HG02623 (cell line): ENCODE measurements at regions not wholly inside any gene's neighbourhood (a gene's known extent, or its start where the extent isn't known, plus 50 kb on each side); places are given as distances from the start of the nearest gene placed in this dataset.

Experiments
- ATAC-seq: cut with Tn5 transposase; IDR thresholded peaks from one replicate; pipeline ENCODE4 v1.9.1; 2021; ENCODE audit warnings: moderate library complexity; ENCODE audit not compliant: unreplicated experiment

- ATAC-seq = no peak
Measured at GRCh38 chr2:33766175-33766574, 167.1 kb upstream of the FAM98A start.

- ATAC-seq = no peak
Measured at GRCh38 chr2:33765122-33765521, 166.0 kb upstream of the FAM98A start.

GRCh38 chr2:33764551-33764950, 165.5 kb upstream of the FAM98A start:
- ATAC-seq = no peak

GRCh38 chr2:33763671-33764310, 164.7 kb upstream of the FAM98A start:
- ATAC-seq = no peak

GRCh38 chr2:33762636-33763035, 163.5 kb upstream of the FAM98A start:
- ATAC-seq = no peak

GRCh38 chr2:33746208-33746800, 147.2 kb upstream of the FAM98A start:
- ATAC-seq = no peak

GRCh38 chr2:33735096-33735495, 136.0 kb upstream of the FAM98A start:
- ATAC-seq = no peak

GRCh38 chr2:33730804-33731203, 131.7 kb upstream of the FAM98A start:
- ATAC-seq = no peak

GRCh38 chr2:33730193-33730592, 131.1 kb upstream of the FAM98A start:
- ATAC-seq = no peak

- ATAC-seq = no peak
Measured at GRCh38 chr2:33729353-33729752, 130.3 kb upstream of the FAM98A start.

- ATAC-seq = no peak
Measured at GRCh38 chr2:33728106-33728505, 129.0 kb upstream of the FAM98A start.

- no peak for ATAC-seq
Measured at GRCh38 chr2:33727361-33728032, 128.4 kb upstream of the FAM98A start.

- ATAC-seq = no peak
Measured at GRCh38 chr2:33726415-33726814, 127.3 kb upstream of the FAM98A start.

GRCh38 chr2:33723329-33723728, 124.2 kb upstream of the FAM98A start:
- no peak for ATAC-seq

GRCh38 chr2:33719067-33719466, 120.0 kb upstream of the FAM98A start:
- ATAC-seq = no peak

- no peak for ATAC-seq
Measured at GRCh38 chr2:33712674-33713073, 113.6 kb upstream of the FAM98A start.

GRCh38 chr2:33709951-33710350, 110.9 kb upstream of the FAM98A start:
- ATAC-seq = no peak

GRCh38 chr2:33707312-33707711, 108.2 kb upstream of the FAM98A start:
- ATAC-seq = no peak

- ATAC-seq = no peak
Measured at GRCh38 chr2:33706410-33706809, 107.3 kb upstream of the FAM98A start.

- no peak for ATAC-seq
Measured at GRCh38 chr2:33704406-33704855, 105.3 kb upstream of the FAM98A start.

GRCh38 chr2:33696234-33696633, 97.1 kb upstream of the FAM98A start:
- ATAC-seq = no peak

GRCh38 chr2:33694904-33695303, 95.8 kb upstream of the FAM98A start:
- no peak for ATAC-seq
